Fibroblast of villous mesenchyme (primary cell): ENCODE measurements at regions not wholly inside any gene's neighbourhood (a gene's known extent, or its start where the extent isn't known, plus 50 kb on each side); places are given as distances from the start of the nearest gene placed in this dataset.

Experiments used
- DNase-seq: peaks from one replicate; pipeline ENCODE4 v3.0.0-alpha.2; 2010; ENCODE audit warnings: low read depth
- H3K4me3 ChIP-seq: 2 replicates; pipeline ENCODE4 v1.5.1; 2011; ENCODE audit warnings: low read depth, mild to moderate bottlenecking, low read length
- TF ChIP-seq, protein P1 (sequence below): IDR thresholded peaks from 2 replicates; pipeline ENCODE4 v1.5.1; 2012; ENCODE audit warnings: low read depth, mild to moderate bottlenecking, low read length; ENCODE audit not compliant: insufficient read depth

DNA sequence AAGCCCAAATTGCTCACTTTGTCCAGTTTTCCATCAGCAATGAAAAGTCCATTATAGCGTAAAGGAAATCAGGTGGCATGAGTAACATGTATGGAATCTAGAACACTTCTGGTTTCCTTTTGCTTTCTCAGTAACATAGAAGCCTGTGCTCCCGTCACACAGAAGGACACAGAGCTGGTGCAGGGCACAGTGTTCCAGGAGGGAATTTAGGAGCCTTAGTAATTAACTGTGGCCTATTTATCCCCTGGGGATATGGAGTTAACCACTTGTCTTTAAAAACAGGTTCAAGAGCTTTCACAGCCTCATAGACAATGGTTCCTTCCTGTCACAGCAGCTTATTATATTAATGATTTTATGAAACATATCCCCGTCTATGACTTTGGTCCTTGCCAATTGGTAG lies 189.9 kb downstream of the NEBL start:
- no peak for DNase-seq
- TF ChIP-seq, protein P1, sequence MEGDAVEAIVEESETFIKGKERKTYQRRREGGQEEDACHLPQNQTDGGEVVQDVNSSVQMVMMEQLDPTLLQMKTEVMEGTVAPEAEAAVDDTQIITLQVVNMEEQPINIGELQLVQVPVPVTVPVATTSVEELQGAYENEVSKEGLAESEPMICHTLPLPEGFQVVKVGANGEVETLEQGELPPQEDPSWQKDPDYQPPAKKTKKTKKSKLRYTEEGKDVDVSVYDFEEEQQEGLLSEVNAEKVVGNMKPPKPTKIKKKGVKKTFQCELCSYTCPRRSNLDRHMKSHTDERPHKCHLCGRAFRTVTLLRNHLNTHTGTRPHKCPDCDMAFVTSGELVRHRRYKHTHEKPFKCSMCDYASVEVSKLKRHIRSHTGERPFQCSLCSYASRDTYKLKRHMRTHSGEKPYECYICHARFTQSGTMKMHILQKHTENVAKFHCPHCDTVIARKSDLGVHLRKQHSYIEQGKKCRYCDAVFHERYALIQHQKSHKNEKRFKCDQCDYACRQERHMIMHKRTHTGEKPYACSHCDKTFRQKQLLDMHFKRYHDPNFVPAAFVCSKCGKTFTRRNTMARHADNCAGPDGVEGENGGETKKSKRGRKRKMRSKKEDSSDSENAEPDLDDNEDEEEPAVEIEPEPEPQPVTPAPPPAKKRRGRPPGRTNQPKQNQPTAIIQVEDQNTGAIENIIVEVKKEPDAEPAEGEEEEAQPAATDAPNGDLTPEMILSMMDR: no peak
- H3K4me3 ChIP-seq: no peak overlapping the region

DNA sequence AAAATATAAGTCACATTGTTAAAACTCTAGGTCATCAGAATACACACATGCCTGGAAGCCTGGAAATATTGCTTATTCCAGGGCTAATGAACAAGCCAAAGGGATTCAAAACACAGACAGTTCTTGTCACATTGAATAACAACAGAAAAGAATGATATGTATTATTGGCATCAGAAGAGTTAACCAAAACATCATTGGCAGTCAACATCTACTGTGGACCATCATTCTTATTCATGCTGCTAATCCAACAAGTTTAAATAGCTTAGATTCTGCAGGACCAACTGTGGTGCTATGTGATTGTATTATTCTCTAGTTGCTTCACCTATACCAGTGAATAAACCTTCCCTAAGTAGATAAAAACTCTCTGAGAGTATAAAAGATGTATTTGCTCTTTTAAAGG lies 198.3 kb downstream of the NEBL start:
- TF ChIP-seq, protein P1: no peak
- H3K4me3 ChIP-seq: no peak overlapping the region
- DNase-seq: no peak

DNA sequence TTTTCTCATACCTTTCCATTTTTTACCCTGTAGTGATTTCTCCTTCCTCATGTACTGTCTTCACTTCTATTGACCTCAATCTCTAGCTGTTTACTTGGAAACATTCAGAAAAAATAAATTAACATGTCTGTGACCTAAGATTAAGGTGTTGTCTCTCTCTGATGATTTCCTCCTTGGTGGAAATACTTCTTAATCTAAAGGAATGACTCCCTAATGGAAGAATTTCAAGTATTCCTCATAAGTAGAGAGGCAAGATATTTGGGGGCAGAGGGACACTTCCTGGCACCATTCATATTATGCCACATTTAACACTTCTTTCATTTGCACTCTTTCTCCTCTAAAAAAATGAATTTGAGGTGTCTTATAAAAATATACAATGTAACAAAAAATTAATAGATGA lies 202.8 kb downstream of the NEBL start:
- no peak for DNase-seq
- TF ChIP-seq, protein P1: no peak

DNA sequence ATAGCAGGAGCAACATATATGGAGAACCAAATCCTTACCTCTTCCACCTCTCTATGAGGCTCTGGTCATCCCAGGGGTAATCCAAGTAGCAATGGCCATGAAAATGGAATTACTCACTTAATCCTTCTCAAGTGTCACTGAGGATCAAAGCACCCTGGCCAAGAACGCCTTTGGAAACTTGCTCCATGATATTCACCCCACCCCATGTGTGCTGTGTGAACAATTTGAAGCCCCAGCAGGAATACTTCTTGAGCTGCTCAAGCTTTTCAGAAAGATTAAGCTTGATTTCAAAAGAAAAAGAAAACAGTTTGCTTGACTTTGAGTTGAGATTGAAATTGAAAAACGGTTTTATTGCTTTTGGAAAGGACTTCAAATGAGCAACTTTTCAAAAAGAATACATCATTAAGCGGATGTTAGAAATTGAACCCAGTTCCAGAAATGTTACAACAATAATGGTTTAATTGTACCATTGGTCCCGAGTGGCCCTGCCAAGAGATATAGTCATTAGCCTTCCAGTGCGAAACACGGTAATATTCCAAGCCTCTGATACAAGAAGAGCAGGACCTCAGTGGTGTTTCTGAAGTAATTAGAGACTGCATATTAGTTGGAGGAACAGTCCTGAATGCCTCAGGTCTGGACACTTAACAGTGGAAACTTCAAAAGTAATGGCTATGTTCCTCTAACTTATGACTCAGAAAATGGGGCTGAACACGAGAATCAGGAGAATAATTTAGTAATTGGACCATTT lies 208.1 kb downstream of the NEBL start:
- DNase-seq: no peak
- TF ChIP-seq, protein P1: no peak
- no peak overlapping the region for H3K4me3 ChIP-seq

More for the DNA sequence above, 202.8 kb downstream of the NEBL start:
- no peak overlapping the region for H3K4me3 ChIP-seq

DNA sequence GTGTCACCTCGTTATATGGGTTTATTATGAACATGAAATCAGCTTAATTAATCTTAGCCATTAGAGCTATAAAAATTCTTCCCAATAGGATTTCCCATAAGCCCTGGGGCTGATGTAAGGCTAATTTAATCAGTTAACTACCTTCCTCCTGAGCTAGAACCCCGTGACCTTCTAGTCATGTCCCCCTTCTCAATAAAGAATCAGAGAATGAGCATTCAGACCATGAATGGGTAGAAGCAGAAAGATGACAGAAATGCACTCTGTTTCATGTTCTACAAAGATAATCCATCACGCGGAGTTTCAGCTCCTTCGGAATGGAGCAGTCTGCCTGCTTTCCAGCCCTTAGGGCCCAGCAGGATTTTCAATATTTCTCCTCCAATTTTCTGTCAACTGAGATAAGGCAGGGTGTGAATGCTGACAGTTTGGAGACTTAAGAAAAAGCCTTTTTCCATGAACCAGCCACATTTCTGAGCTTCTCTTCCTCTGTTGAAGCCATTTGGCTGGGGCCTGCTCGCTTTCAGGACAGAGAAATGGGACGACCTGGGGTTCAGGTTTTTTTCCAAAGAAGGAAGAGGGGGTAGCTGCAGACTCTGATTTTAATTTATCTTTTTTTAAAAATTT lies 211.0 kb downstream of the NEBL start:
- TF ChIP-seq, protein P1: no peak
- no peak for DNase-seq
- no peak overlapping the region for H3K4me3 ChIP-seq

DNA sequence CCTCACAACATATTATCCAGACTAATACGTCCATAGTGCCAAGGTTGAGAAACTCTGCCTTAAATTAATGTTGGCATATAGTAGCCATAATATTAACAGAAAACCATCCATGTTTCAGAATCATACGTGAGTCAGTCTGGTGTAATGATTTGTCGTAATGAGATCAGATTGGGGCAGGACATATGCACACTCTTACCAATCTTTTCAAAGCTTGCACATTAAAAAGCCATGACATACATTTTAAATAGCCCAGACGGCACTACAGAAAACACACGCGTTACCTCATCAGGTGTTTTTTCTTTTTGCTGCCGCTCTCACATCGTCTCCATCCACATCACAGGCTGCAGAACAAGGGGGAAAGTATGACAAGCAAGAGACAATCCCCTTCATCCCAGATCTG lies 211.6 kb downstream of the NEBL start:
- TF ChIP-seq, protein P1: no peak
- no peak overlapping the region for H3K4me3 ChIP-seq
- DNase-seq: no peak
